Endothelial cell of umbilical vein (primary cell): ENCODE measurements at regions not wholly inside any gene's neighbourhood (a gene's known extent, or its start where the extent isn't known, plus 50 kb on each side); places are given as distances from the start of the nearest gene placed in this dataset.

Experiments
- BruUV-seq: library from RNA; stranded (reverse); fragments of 400-500 nt; replicated peaks from 2 replicates; lab custom pipeline; 2021; lab: Mats Ljungman, UMichigan
- CTCF ChIA-PET: fragments of 300-600, 350-600 bp; sonication (Branson Sonifier 250); formaldehyde crosslinking; loops from one replicate; lab custom pipeline; 2021; ENCODE audit warnings: antibody characterized with exemption, inconsistent platforms; lab: Charles Lee
- POLR2A ChIA-PET: fragments of 300-600, 350-600 bp; sonication (Branson Sonifier 250); formaldehyde crosslinking; loops from one replicate; lab custom pipeline; 2021; ENCODE audit warnings: antibody characterized with exemption, inconsistent platforms; lab: Charles Lee
- DNase-seq: peaks from one replicate; pipeline ENCODE4 v3.0.0-alpha.2; 2011; ENCODE audit warnings: low read depth, low spot score
- FAIRE-seq: peaks from 2 replicates; lab custom pipeline; 2011; peaks lifted over from hg19 to GRCh38; lab: Jason Lieb, UNC
- H2AFZ ChIP-seq: 2 replicates; pipeline ENCODE4 v1.6.0; 2012; ENCODE audit warnings: low read depth, low read length, control low read depth, inconsistent platforms
- H3K27ac ChIP-seq: 2 replicates; pipeline ENCODE4 v1.5.1; 2011; ENCODE audit warnings: low read depth, mild to moderate bottlenecking, control low read depth, low read length, moderate library complexity; ENCODE audit not compliant: insufficient read depth
- H3K27me3 ChIP-seq, 2 experiments: 2 replicates each; pipeline versions ENCODE4 v1.6.0 to v1.6.1; 2011; ENCODE audit warnings: low read length in 2 of 2, mixed read lengths in 1 of 2; ENCODE audit not compliant: control insufficient read depth in 2 of 2, insufficient read depth in 2 of 2
- H3K36me3 ChIP-seq, 2 experiments: 2 replicates in 1 of 2; 3 replicates in 1 of 2; pipeline ENCODE4 v1.5.1; 2011; ENCODE audit warnings: low read length in 2 of 2, mild to moderate bottlenecking in 1 of 2, moderate library complexity in 1 of 2; ENCODE audit not compliant: control insufficient read depth in 2 of 2, insufficient read depth in 2 of 2; ENCODE audit errors: extremely low read depth in 1 of 2
- H3K4me1 ChIP-seq: 3 replicates; pipeline ENCODE4 v1.5.1; 2011; ENCODE audit warnings: mild to moderate bottlenecking, low read length; ENCODE audit not compliant: control insufficient read depth, insufficient read depth; ENCODE audit errors: extremely low read depth
- H3K4me2 ChIP-seq: 2 replicates; pipeline ENCODE4 v1.6.1; 2011; ENCODE audit warnings: low read length, control low read depth, mixed read lengths; ENCODE audit not compliant: insufficient read depth
- H3K4me3 ChIP-seq, 3 experiments: fragments of 200-600 bp in 1 of 3; sonication (generic), shearing (Covaris generic) in 1 of 3; replicated peaks in 1 of 3; 2 replicates each; pipeline ENCODE4 v1.5.1; 2011 to 2016; ENCODE audit warnings: control low read depth in 3 of 3, low read length in 3 of 3, mild to moderate bottlenecking in 2 of 3, inconsistent platforms in 1 of 3, low read depth in 1 of 3, moderate library complexity in 1 of 3; ENCODE audit not compliant: insufficient read depth in 1 of 3
- H3K79me2 ChIP-seq: 2 replicates; pipeline ENCODE4 v1.6.0; 2012; ENCODE audit warnings: low read length, inconsistent platforms; ENCODE audit not compliant: control insufficient read depth, insufficient read depth
- H3K9ac ChIP-seq: replicated peaks from 2 replicates; pipeline ENCODE3; 2011; ENCODE audit warnings: low read length, control low read depth; ENCODE audit not compliant: insufficient read depth; ENCODE audit errors: extremely low read depth
- H3K9me1 ChIP-seq: replicated peaks from 3 replicates; pipeline ENCODE4 v1.6.0; 2011; ENCODE audit warnings: mild to moderate bottlenecking, low read length; ENCODE audit not compliant: control insufficient read depth, insufficient read depth; ENCODE audit errors: extremely low read depth
- H3K9me3 ChIP-seq: replicated peaks from 2 replicates; pipeline ENCODE4 v1.5.1; 2012; ENCODE audit warnings: low read length, inconsistent platforms; ENCODE audit not compliant: control insufficient read depth, insufficient read depth
- H4K20me1 ChIP-seq: replicated peaks from 2 replicates; pipeline ENCODE3; 2011; ENCODE audit warnings: mild to moderate bottlenecking, low read length; ENCODE audit not compliant: control insufficient read depth, insufficient read depth; ENCODE audit errors: extremely low read depth
- EZH2 ChIP-seq: IDR thresholded peaks from 2 replicates; pipeline ENCODE4 v1.6.1; 2012; ENCODE audit warnings: borderline replicate concordance, low read depth, mild to moderate bottlenecking, moderate library complexity, low read length, inconsistent platforms; ENCODE audit not compliant: severe bottlenecking
- FOS ChIP-seq: IDR thresholded peaks from 2 replicates; pipeline ENCODE4 v1.6.1; 2011; ENCODE audit warnings: mild to moderate bottlenecking, low read length, moderate library complexity, borderline replicate concordance; ENCODE audit not compliant: insufficient read depth
- MAX ChIP-seq: IDR thresholded peaks from 2 replicates; pipeline ENCODE4 v1.6.1; 2011; ENCODE audit not compliant: insufficient read depth, insufficient read length
- MYC ChIP-seq: IDR thresholded peaks from one replicate; pipeline ENCODE4 v1.6.1; 2011; ENCODE audit warnings: mild to moderate bottlenecking, low read depth, low read length
- POLR2A ChIP-seq: IDR thresholded peaks from 2 replicates; pipeline ENCODE4 v1.6.1; 2012; ENCODE audit warnings: low read depth, mild to moderate bottlenecking, control low read depth, low read length
- POLR2AphosphoS5 ChIP-seq: IDR thresholded peaks from 2 replicates; pipeline ENCODE4 v1.6.1; 2012; ENCODE audit warnings: low read depth, mild to moderate bottlenecking, control low read depth, low read length, moderate library complexity; ENCODE audit not compliant: insufficient read depth
- dilution Hi-C: fragments of 300-500 bp; cut with MboI; formaldehyde crosslinking; loops from one replicate; pipeline ENCODE4 v1.15.0; 2019; ENCODE audit warnings: low sequenced_read_pairs; ENCODE audit not compliant: extremely low pct_ligation_motif_present
- intact Hi-C: fragments of 100-400 bp; cut with micrococcal nuclease; formaldehyde crosslinking; loops from one replicate; pipeline ENCODE4 v1.10.0; 2022
- TF ChIP-seq, protein P1 (sequence below), 2 donors: IDR thresholded peaks; 1 replicate in 1 of 2; 2 replicates in 1 of 2; pipeline ENCODE4 v1.5.1; 2011; ENCODE audit warnings: low read length in 2 of 2, mild to moderate bottlenecking in 2 of 2, moderate library complexity in 2 of 2, control low read depth in 1 of 2, inconsistent platforms in 1 of 2, low read depth in 1 of 2; ENCODE audit not compliant: insufficient read depth in 1 of 2; ENCODE audit errors: extremely low read depth in 1 of 2

- CTCF ChIA-PET, result no interaction called here
- POLR2A ChIA-PET, result no interaction called here
Measured at GRCh38 chr17:77783991-77784820, 174.3 kb upstream of the TNRC6C start.

GRCh38 chr17:77785312-77785905 lies 173.1 kb upstream of the TNRC6C start:
- peaks cover 0 to 5% of the 10 kb centered on the region in 2 experiments for H3K27me3 ChIP-seq
- no peak overlapping the region for H3K4me2 ChIP-seq
- intact Hi-C loops (no loop called here), dilution Hi-C loops (no loop called here)
- ChIA-PET POLR2A (no interaction called here), CTCF (no interaction called here)
- no peaks in the 10 kb centered on the region for H3K9me1 ChIP-seq
- no peak overlapping the region for H3K9ac ChIP-seq
- no peak overlapping the region for H3K27ac ChIP-seq
- FAIRE-seq (no peak), DNase-seq (no peak)
- no TSS peak for BruUV-seq
- no peaks in the 10 kb centered on the region for H3K4me1 ChIP-seq
- no peaks in the 10 kb centered on the region for H3K9me3 ChIP-seq
- H2AFZ ChIP-seq, result no peak overlapping the region
- no peak overlapping the region for H3K4me3 ChIP-seq
- TF ChIP-seq EZH2, result no peak
- no peak for TF ChIP-seq POLR2A
- no peak for TF ChIP-seq POLR2AphosphoS5
- no peak for TF ChIP-seq MAX
- TF ChIP-seq, protein P1, sequence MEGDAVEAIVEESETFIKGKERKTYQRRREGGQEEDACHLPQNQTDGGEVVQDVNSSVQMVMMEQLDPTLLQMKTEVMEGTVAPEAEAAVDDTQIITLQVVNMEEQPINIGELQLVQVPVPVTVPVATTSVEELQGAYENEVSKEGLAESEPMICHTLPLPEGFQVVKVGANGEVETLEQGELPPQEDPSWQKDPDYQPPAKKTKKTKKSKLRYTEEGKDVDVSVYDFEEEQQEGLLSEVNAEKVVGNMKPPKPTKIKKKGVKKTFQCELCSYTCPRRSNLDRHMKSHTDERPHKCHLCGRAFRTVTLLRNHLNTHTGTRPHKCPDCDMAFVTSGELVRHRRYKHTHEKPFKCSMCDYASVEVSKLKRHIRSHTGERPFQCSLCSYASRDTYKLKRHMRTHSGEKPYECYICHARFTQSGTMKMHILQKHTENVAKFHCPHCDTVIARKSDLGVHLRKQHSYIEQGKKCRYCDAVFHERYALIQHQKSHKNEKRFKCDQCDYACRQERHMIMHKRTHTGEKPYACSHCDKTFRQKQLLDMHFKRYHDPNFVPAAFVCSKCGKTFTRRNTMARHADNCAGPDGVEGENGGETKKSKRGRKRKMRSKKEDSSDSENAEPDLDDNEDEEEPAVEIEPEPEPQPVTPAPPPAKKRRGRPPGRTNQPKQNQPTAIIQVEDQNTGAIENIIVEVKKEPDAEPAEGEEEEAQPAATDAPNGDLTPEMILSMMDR (IDR thresholded peaks at IDR 0.05; ENCODE audit: extremely low read depth in 1 of 2, insufficient read depth in 1 of 2, low read depth in 1 of 2, low read length in 2 of 2), result no peak
- TF ChIP-seq FOS, result no peak
- H4K20me1 ChIP-seq, result no peaks in the 10 kb centered on the region
- no peaks in the 10 kb centered on the region for H3K36me3 ChIP-seq
- no peaks in the 10 kb centered on the region for H3K79me2 ChIP-seq

More at GRCh38 chr17:77783991-77784820, 174.3 kb upstream of the TNRC6C start:
- H3K27me3 ChIP-seq, result peaks cover 0 to 5% of the 10 kb centered on the region in 2 experiments
- H3K9me1 ChIP-seq, result no peaks in the 10 kb centered on the region
- no peaks in the 10 kb centered on the region for H3K4me1 ChIP-seq
- no peak overlapping the region for H3K4me3 ChIP-seq
- no peak for FAIRE-seq
- intact Hi-C loops, result no loop called here
- no peak overlapping the region for H3K4me2 ChIP-seq
- no peak for DNase-seq
- no peaks in the 10 kb centered on the region for H3K79me2 ChIP-seq
- H4K20me1 ChIP-seq, result no peaks in the 10 kb centered on the region
- BruUV-seq, result no TSS peak
- H3K36me3 ChIP-seq, result no peaks in the 10 kb centered on the region
- no peak overlapping the region for H3K9ac ChIP-seq
- no peak overlapping the region for H2AFZ ChIP-seq
- TF ChIP-seq MAX (no peak), POLR2AphosphoS5 (no peak), EZH2 (no peak), MYC (no peak)
- H3K27ac ChIP-seq, result no peak overlapping the region
- dilution Hi-C loops, result no loop called here
- H3K9me3 ChIP-seq, result no peaks in the 10 kb centered on the region
